Effector CD4-positive, alpha-beta T cell (primary cell): ENCODE measurements at regions not wholly inside any gene's neighbourhood (a gene's known extent, or its start where the extent isn't known, plus 50 kb on each side); places are given as distances from the start of the nearest gene placed in this dataset.
"Not testable (repeated sequence)": the region's sequence is repeated elsewhere in the genome, so short reads cannot be mapped to it uniquely, and the experiment has no call there.

Experiments used
- DNase-seq: peaks from one replicate; pipeline ENCODE4 v3.0.0-alpha.2; 2020

GRCh38 chr9:6103911-6104310 lies 88.5 kb upstream of the RANBP6 start:
- not testable (repeated sequence) for DNase-seq

- not testable (repeated sequence) for DNase-seq
These were observed 87.0 kb upstream of the RANBP6 start for GRCh38 chr9:6102336-6102987.

- DNase-seq, result not testable (repeated sequence)
These were observed 86.3 kb upstream of the RANBP6 start for GRCh38 chr9:6101725-6102124.

- DNase-seq, result not testable (repeated sequence)
These were observed 83.9 kb upstream of the RANBP6 start for GRCh38 chr9:6099346-6099745.

- no peak for DNase-seq
These were observed 83.0 kb upstream of the RANBP6 start for GRCh38 chr9:6098431-6098830.

- DNase-seq, result no peak
These were observed 81.4 kb upstream of the RANBP6 start for GRCh38 chr9:6096821-6097220.

GRCh38 chr9:6090277-6091210 lies 75.1 kb upstream of the RANBP6 start:
- no peak for DNase-seq

GRCh38 chr9:6089300-6089699 lies 73.9 kb upstream of the RANBP6 start:
- DNase-seq, result no peak

GRCh38 chr9:6086006-6086655 lies 70.7 kb upstream of the RANBP6 start:
- DNase-seq, result no peak

GRCh38 chr9:6080154-6080716 lies 64.8 kb upstream of the RANBP6 start:
- peak; percentile 32 for DNase-seq

GRCh38 chr9:6079386-6079785 lies 64.0 kb upstream of the RANBP6 start:
- no peak for DNase-seq

- DNase-seq, result no peak
These were observed 63.1 kb upstream of the RANBP6 start for GRCh38 chr9:6078382-6079105.

- no peak for DNase-seq
These were observed 61.4 kb upstream of the RANBP6 start for GRCh38 chr9:6076851-6077250.

GRCh38 chr9:6073731-6074130 lies 58.3 kb upstream of the RANBP6 start:
- DNase-seq, result no peak

- DNase-seq, result no peak
These were observed 57.4 kb upstream of the RANBP6 start for GRCh38 chr9:6072865-6073264.

GRCh38 chr9:6072453-6072852 lies 57.0 kb upstream of the RANBP6 start:
- DNase-seq, result no peak

- no peak for DNase-seq
These were observed 53.6 kb upstream of the RANBP6 start for GRCh38 chr9:6068983-6069382.

- DNase-seq, result no peak
These were observed 52.0 kb upstream of the RANBP6 start for GRCh38 chr9:6067426-6067825.
